HepG2 (cell line): ENCODE measurements at regions not wholly inside any gene's neighbourhood (a gene's known extent, or its start where the extent isn't known, plus 50 kb on each side); places are given as distances from the start of the nearest gene placed in this dataset.

Source experiments
- ATAC-seq: fragments of 200-7000 bp; cut with Tn5 transposase; 3 replicates; pipeline ENCODE4 v1.9.1; 2020; ENCODE audit warnings: mild to moderate bottlenecking, moderate library complexity
- BruUV-seq: library from RNA; stranded (reverse); fragments of 400-500 nt; replicated peaks from 2 replicates; lab custom pipeline; 2021; lab: Mats Ljungman, UMichigan
- CTCF ChIA-PET: fragments of 300-600 bp; formaldehyde crosslinking; extraction: SDS; loops from one replicate; lab custom pipeline; 2021; ENCODE audit warnings: low total read pairs, inconsistent platforms, low intra/inter-chr PET ratio; lab: Yijun Ruan, JAX
- POLR2A ChIA-PET: fragments of 350-600 bp; sonication (Branson Sonifier 250); formaldehyde crosslinking; loops from one replicate; lab custom pipeline; 2020; ENCODE audit warnings: antibody characterized with exemption, inconsistent platforms; lab: Yijun Ruan, JAX
- DNase-seq: peaks from one replicate; pipeline ENCODE4 v3.0.0-alpha.2; 2015; ENCODE audit warnings: low spot score
- FAIRE-seq: peaks from 3 replicates; lab custom pipeline; 2011; peaks lifted over from hg19 to GRCh38; lab: Jason Lieb, UNC
- H2AFZ ChIP-seq: one replicate; pipeline ENCODE4 v1.6.1; 2011; ENCODE audit warnings: low read length, inconsistent platforms
- H3K27ac ChIP-seq: fragments of 300-600 bp; 3 replicates; pipeline ENCODE4 v1.8.0; 2011; ENCODE audit warnings: mixed run types, mild to moderate bottlenecking, mixed read lengths, low read length, inconsistent platforms; ENCODE audit not compliant: insufficient read depth; ENCODE audit errors: extremely low read length
- H3K27me3 ChIP-seq, 2 experiments: fragments of 200-600 bp in 1 of 2; 2 replicates in 1 of 2; 3 replicates in 1 of 2; pipeline versions ENCODE4 v1.6.0 to v1.8.0; 2011; ENCODE audit warnings: low read length in 2 of 2, mild to moderate bottlenecking in 2 of 2, moderate library complexity in 2 of 2, inconsistent platforms in 1 of 2; ENCODE audit not compliant: insufficient read depth in 2 of 2, control insufficient read depth in 1 of 2
- H3K36me3 ChIP-seq, 2 experiments: fragments of 200-600 bp in 1 of 2; replicated peaks in 1 of 2; 2 replicates in 1 of 2; 3 replicates in 1 of 2; pipeline versions ENCODE4 v1.5.1 to v1.8.0; 2011; ENCODE audit warnings: low read length in 2 of 2, inconsistent platforms in 1 of 2; ENCODE audit not compliant: insufficient read depth in 2 of 2, control insufficient read depth in 1 of 2
- H3K4me1 ChIP-seq: 2 replicates; pipeline ENCODE4 v1.5.1; 2012; ENCODE audit warnings: low read length, inconsistent platforms; ENCODE audit not compliant: insufficient read depth
- H3K4me2 ChIP-seq: 2 replicates; pipeline ENCODE4 v1.6.0; 2011; ENCODE audit warnings: low read depth, low read length, inconsistent platforms
- H3K4me3 ChIP-seq, 3 experiments: fragments of 200-600 bp in 1 of 3; sonication (generic), shearing (Covaris generic) in 1 of 3; replicated peaks in 1 of 3; 2 replicates each; pipeline ENCODE4 v1.5.1; 2011 to 2016; ENCODE audit warnings: low read length in 3 of 3, inconsistent platforms in 2 of 3, low read depth in 2 of 3, mild to moderate bottlenecking in 2 of 3, control low read depth in 1 of 3, mixed read lengths in 1 of 3; ENCODE audit not compliant: insufficient read depth in 1 of 3
- H3K79me2 ChIP-seq: one replicate; pipeline ENCODE4 v1.6.1; 2011; ENCODE audit warnings: low read length, inconsistent platforms; ENCODE audit not compliant: insufficient read depth
- H3K9ac ChIP-seq: 2 replicates; pipeline ENCODE4 v1.6.0; 2011; ENCODE audit warnings: mild to moderate bottlenecking, low read depth, low read length, inconsistent platforms; ENCODE audit not compliant: insufficient read depth
- H3K9me3 ChIP-seq: 2 replicates; pipeline ENCODE4 v1.5.1; 2012; ENCODE audit warnings: mild to moderate bottlenecking, low read length
- H4K20me1 ChIP-seq: 2 replicates; pipeline ENCODE4 v1.6.0; 2011; ENCODE audit warnings: inconsistent platforms, mild to moderate bottlenecking, low read length, moderate library complexity; ENCODE audit not compliant: insufficient read depth
- BRD4 ChIP-seq: sonication (generic); formaldehyde crosslinking; IDR thresholded peaks from 2 replicates; pipeline ENCODE4 v1.4.0; 2020; ENCODE audit warnings: missing genetic modification reagents
- EED ChIP-seq: sonication (generic); formaldehyde crosslinking; IDR thresholded peaks from 2 replicates; pipeline ENCODE4 v1.5.0; 2020; ENCODE audit warnings: mild to moderate bottlenecking, missing genetic modification reagents
- JUND ChIP-seq: sonication (generic); formaldehyde crosslinking; IDR thresholded peaks from 2 replicates; pipeline ENCODE4 v1.8.0; 2022; ENCODE audit warnings: mild to moderate bottlenecking, missing genetic modification reagents
- KLF15 ChIP-seq: sonication (generic); formaldehyde crosslinking; IDR thresholded peaks from 2 replicates; pipeline ENCODE4 v1.8.1; 2023; ENCODE audit warnings: borderline replicate concordance, mild to moderate bottlenecking, inconsistent platforms, missing genetic modification reagents, mixed read lengths
- MXD4 ChIP-seq: IDR thresholded peaks from 2 replicates; pipeline ENCODE4 v1.6.1; 2016; ENCODE audit warnings: mild to moderate bottlenecking, missing biosample characterization, missing genetic modification reagents
- PCBP1 ChIP-seq: fragments of 200-400 bp; formaldehyde crosslinking; IDR thresholded peaks from 2 replicates; pipeline ENCODE4 v1.6.1; 2017; ENCODE audit warnings: mild to moderate bottlenecking, low read depth, low read length, borderline replicate concordance
- SRSF4 ChIP-seq: fragments of 200-400 bp; formaldehyde crosslinking; IDR thresholded peaks from one replicate; pipeline ENCODE4 v1.6.1; 2018; ENCODE audit warnings: mild to moderate bottlenecking, low read depth, low read length, moderate library complexity; ENCODE audit not compliant: poor library complexity, severe bottlenecking
- TAF15 ChIP-seq: fragments of 200-400 bp; formaldehyde crosslinking; IDR thresholded peaks from one replicate; pipeline ENCODE4 v1.6.1; 2018; ENCODE audit warnings: mild to moderate bottlenecking, low read depth, low read length; ENCODE audit not compliant: poor library complexity, severe bottlenecking
- ZBTB7B ChIP-seq: sonication (generic); formaldehyde crosslinking; IDR thresholded peaks from 2 replicates; pipeline ENCODE4 v1.4.0; 2020; ENCODE audit warnings: missing genetic modification reagents
- ZNF282 ChIP-seq: fragments of 450-650 bp; IDR thresholded peaks from 2 replicates; pipeline ENCODE4 v1.6.1; 2018; ENCODE audit not compliant: partially characterized antibody
- ZNF530 ChIP-seq: sonication (generic); formaldehyde crosslinking; IDR thresholded peaks from 2 replicates; pipeline ENCODE4 v1.5.0; 2020; ENCODE audit warnings: low read depth, mild to moderate bottlenecking, missing genetic modification reagents
- ZNF557 ChIP-seq: sonication (generic); formaldehyde crosslinking; IDR thresholded peaks from 2 replicates; pipeline ENCODE4 v1.4.0; 2020; ENCODE audit warnings: missing genetic modification reagents
- ZNF616 ChIP-seq: sonication (generic); formaldehyde crosslinking; IDR thresholded peaks from 2 replicates; pipeline ENCODE4 v1.5.0; 2020; ENCODE audit warnings: low read depth, mild to moderate bottlenecking, missing genetic modification reagents
- WGBS: methylation state at CpG from one replicate; pipeline ENCODE4 v1.1.6; 2017; ENCODE audit warnings: low lambda C conversion rate; 5-methylcytosine and 5-hydroxymethylcytosine counted together
- in situ Hi-C: cut with HindIII; loops from 2 replicates; pipeline ENCODE4 v1.10.0; 2017; ENCODE audit warnings: low pct_unique_long_range_greater_than_20kb; ENCODE audit not compliant: extremely low pct_ligation_motif_present
- intact Hi-C: fragments of 100-400 bp; cut with micrococcal nuclease; formaldehyde crosslinking; loops from one replicate; pipeline ENCODE4 v1.10.0; 2022; ENCODE audit not compliant: unreplicated experiment
- TF ChIP-seq, protein P1 (sequence below): sonication (generic); formaldehyde crosslinking; IDR thresholded peaks from 2 replicates; pipeline ENCODE4 v1.4.0; 2020; ENCODE audit warnings: mild to moderate bottlenecking, missing genetic modification reagents
- TF ChIP-seq, protein P2 (sequence below): sonication (generic); formaldehyde crosslinking; IDR thresholded peaks from 2 replicates; pipeline ENCODE4 v1.8.0; 2022; ENCODE audit warnings: mild to moderate bottlenecking, missing genetic modification reagents, moderate library complexity
- TF ChIP-seq, protein P3 (sequence below): IDR thresholded peaks from 2 replicates; pipeline ENCODE4 v1.6.1; 2016; ENCODE audit warnings: low read depth, missing genetic modification reagents, missing compliant biosample characterization

DNA sequence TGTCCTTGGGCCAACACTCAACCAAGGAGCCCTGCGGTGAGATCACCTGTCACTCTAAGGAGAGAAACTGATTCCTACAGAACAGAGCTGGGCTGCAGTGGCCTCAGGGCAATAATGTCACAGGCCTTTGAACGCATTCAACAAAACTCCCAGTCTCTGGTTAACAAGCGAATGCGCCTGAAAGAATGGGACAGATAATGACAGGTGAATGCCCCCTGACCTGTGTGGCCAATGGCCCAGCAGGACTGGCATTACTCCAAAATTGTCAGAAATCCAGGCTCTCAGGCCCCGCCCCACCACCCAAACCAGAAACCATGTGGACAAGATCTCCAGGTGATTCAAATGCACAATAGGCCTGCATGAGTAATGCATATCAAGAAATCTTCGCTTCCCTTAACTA, 277.7 kb upstream of the KLF6 start:
- no peak overlapping the region for H3K27ac ChIP-seq
- no peaks in the 10 kb centered on the region for H3K36me3 ChIP-seq
- no peaks in the 10 kb centered on the region for H4K20me1 ChIP-seq
- no peaks in the 10 kb centered on the region for H3K9me3 ChIP-seq
- H3K4me1 ChIP-seq = no peaks in the 10 kb centered on the region
- no peak overlapping the region for H3K9ac ChIP-seq
- no peak for DNase-seq
- no peak for TF ChIP-seq BRD4 (CRISPR knock-in tag)
- TF ChIP-seq PCBP1 = no peak
- TF ChIP-seq, protein P1, sequence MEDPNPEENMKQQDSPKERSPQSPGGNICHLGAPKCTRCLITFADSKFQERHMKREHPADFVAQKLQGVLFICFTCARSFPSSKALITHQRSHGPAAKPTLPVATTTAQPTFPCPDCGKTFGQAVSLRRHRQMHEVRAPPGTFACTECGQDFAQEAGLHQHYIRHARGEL (CRISPR knock-in tag) = no peak
- no peak for TF ChIP-seq KLF15 (CRISPR knock-in tag)
- TF ChIP-seq ZNF530 (CRISPR knock-in tag) = no peak
- no peak for TF ChIP-seq ZNF282
- TF ChIP-seq, protein P2, sequence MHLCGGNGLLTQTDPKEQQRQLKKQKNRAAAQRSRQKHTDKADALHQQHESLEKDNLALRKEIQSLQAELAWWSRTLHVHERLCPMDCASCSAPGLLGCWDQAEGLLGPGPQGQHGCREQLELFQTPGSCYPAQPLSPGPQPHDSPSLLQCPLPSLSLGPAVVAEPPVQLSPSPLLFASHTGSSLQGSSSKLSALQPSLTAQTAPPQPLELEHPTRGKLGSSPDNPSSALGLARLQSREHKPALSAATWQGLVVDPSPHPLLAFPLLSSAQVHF (CRISPR knock-in tag) = no peak
- TF ChIP-seq SRSF4 = no peak
- no peak for TF ChIP-seq ZNF616
- TF ChIP-seq, protein P3, sequence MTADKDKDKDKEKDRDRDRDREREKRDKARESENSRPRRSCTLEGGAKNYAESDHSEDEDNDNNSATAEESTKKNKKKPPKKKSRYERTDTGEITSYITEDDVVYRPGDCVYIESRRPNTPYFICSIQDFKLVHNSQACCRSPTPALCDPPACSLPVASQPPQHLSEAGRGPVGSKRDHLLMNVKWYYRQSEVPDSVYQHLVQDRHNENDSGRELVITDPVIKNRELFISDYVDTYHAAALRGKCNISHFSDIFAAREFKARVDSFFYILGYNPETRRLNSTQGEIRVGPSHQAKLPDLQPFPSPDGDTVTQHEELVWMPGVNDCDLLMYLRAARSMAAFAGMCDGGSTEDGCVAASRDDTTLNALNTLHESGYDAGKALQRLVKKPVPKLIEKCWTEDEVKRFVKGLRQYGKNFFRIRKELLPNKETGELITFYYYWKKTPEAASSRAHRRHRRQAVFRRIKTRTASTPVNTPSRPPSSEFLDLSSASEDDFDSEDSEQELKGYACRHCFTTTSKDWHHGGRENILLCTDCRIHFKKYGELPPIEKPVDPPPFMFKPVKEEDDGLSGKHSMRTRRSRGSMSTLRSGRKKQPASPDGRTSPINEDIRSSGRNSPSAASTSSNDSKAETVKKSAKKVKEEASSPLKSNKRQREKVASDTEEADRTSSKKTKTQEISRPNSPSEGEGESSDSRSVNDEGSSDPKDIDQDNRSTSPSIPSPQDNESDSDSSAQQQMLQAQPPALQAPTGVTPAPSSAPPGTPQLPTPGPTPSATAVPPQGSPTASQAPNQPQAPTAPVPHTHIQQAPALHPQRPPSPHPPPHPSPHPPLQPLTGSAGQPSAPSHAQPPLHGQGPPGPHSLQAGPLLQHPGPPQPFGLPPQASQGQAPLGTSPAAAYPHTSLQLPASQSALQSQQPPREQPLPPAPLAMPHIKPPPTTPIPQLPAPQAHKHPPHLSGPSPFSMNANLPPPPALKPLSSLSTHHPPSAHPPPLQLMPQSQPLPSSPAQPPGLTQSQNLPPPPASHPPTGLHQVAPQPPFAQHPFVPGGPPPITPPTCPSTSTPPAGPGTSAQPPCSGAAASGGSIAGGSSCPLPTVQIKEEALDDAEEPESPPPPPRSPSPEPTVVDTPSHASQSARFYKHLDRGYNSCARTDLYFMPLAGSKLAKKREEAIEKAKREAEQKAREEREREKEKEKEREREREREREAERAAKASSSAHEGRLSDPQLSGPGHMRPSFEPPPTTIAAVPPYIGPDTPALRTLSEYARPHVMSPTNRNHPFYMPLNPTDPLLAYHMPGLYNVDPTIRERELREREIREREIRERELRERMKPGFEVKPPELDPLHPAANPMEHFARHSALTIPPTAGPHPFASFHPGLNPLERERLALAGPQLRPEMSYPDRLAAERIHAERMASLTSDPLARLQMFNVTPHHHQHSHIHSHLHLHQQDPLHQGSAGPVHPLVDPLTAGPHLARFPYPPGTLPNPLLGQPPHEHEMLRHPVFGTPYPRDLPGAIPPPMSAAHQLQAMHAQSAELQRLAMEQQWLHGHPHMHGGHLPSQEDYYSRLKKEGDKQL = no peak
- TF ChIP-seq EED (CRISPR knock-in tag) = no peak
- no peak for TF ChIP-seq TAF15
- no peak for TF ChIP-seq MXD4 (CRISPR knock-in tag)
- no peak for TF ChIP-seq ZNF557 (CRISPR knock-in tag)
- TF ChIP-seq ZBTB7B (CRISPR knock-in tag) = no peak
- TF ChIP-seq JUND (CRISPR knock-in tag) = no peak
- TF ChIP-seq, all 625 proteins: peak for 0
- Histone ChIP-seq H2AFZ (no peak overlapping the region), H3K27me3 (peaks cover 2 to 24% of the 10 kb centered on the region in 2 experiments; a peak in 2 of 5 replicates), H3K79me2 (no peaks in the 10 kb centered on the region), H3K4me3 (no peak overlapping the region), H3K4me2 (no peak overlapping the region)
- ATAC-seq (no peak), FAIRE-seq (no peak)
- ChIA-PET CTCF (no interaction called here), POLR2A (no interaction called here)
- BruUV-seq = no TSS peak
- 81% methylated on average over 4 of the region's 6 CpGs for whole genome bisulfite sequencing
- intact Hi-C loops = no loop called here
- in situ Hi-C loops = no loop called here
